H9 (cell line): ENCODE measurements at regions not wholly inside any gene's neighbourhood (a gene's known extent, or its start where the extent isn't known, plus 50 kb on each side); places are given as distances from the start of the nearest gene placed in this dataset.

Experiments used
- DNase-seq: peaks from one replicate; pipeline ENCODE4 v3.0.0-alpha.2; 2017
- H2AFZ ChIP-seq: one replicate; pipeline ENCODE4 v1.6.1; 2013; ENCODE audit warnings: mild to moderate bottlenecking, low read length, control low read depth, moderate library complexity
- H2AK5ac ChIP-seq: 2 replicates; pipeline ENCODE4 v1.6.1; 2013; ENCODE audit warnings: low read length, control low read depth, mixed read lengths; ENCODE audit not compliant: insufficient read length
- H2BK120ac ChIP-seq: one replicate; pipeline ENCODE4 v1.6.1; 2013; ENCODE audit warnings: low read depth, mild to moderate bottlenecking, low read length, control low read depth, inconsistent platforms; ENCODE audit not compliant: poor library complexity, severe bottlenecking
- H2BK12ac ChIP-seq: 2 replicates; pipeline ENCODE4 v1.6.1; 2013; ENCODE audit warnings: low read length, control low read depth, mixed read lengths, low read depth; ENCODE audit not compliant: insufficient read length
- H2BK15ac ChIP-seq: 2 replicates; pipeline ENCODE4 v1.6.1; 2013; ENCODE audit warnings: low read depth, low read length, control low read depth
- H2BK20ac ChIP-seq: one replicate; pipeline ENCODE4 v1.6.1; 2013; ENCODE audit warnings: low read depth, mild to moderate bottlenecking, low read length, control low read depth, inconsistent platforms; ENCODE audit not compliant: poor library complexity, severe bottlenecking
- H2BK5ac ChIP-seq: 2 replicates; pipeline ENCODE4 v1.6.1; 2013; ENCODE audit warnings: low read length, control low read depth, mixed read lengths; ENCODE audit not compliant: insufficient read length
- H3K14ac ChIP-seq: 2 replicates; pipeline ENCODE4 v1.6.1; 2013; ENCODE audit warnings: low read length, control low read depth; ENCODE audit not compliant: insufficient read depth
- H3K18ac ChIP-seq: 2 replicates; pipeline ENCODE4 v1.6.1; 2013; ENCODE audit warnings: low read depth, mild to moderate bottlenecking, mixed read lengths, low read length, control low read depth; ENCODE audit not compliant: insufficient read length
- H3K23ac ChIP-seq: 2 replicates; pipeline ENCODE4 v1.6.1; 2013; ENCODE audit warnings: low read length, control low read depth, mixed read lengths, low read depth; ENCODE audit not compliant: insufficient read length
- H3K23me2 ChIP-seq: 2 replicates; pipeline ENCODE4 v1.6.1; 2013; ENCODE audit warnings: low read depth, mild to moderate bottlenecking, mixed read lengths, low read length, control low read depth; ENCODE audit not compliant: insufficient read length, poor library complexity, severe bottlenecking
- H3K27ac ChIP-seq: 2 replicates; pipeline ENCODE4 v1.5.1; 2013; ENCODE audit warnings: low read length, control low read depth, mixed read lengths, low read depth; ENCODE audit not compliant: insufficient read length
- H3K27me3 ChIP-seq: 2 replicates; pipeline ENCODE4 v1.6.1; 2013; ENCODE audit warnings: low read length, control low read depth, inconsistent platforms; ENCODE audit not compliant: insufficient read depth
- H3K4ac ChIP-seq: 2 replicates; pipeline ENCODE4 v1.6.1; 2013; ENCODE audit warnings: low read depth, mild to moderate bottlenecking, control low read depth, inconsistent platforms, low read length, moderate library complexity
- H3K4me1 ChIP-seq: 2 replicates; pipeline ENCODE4 v1.6.1; 2013; ENCODE audit warnings: low read length, control low read depth, inconsistent platforms; ENCODE audit not compliant: insufficient read depth
- H3K4me2 ChIP-seq: 2 replicates; pipeline ENCODE4 v1.6.1; 2013; ENCODE audit warnings: low read length, control low read depth, mixed read lengths; ENCODE audit not compliant: insufficient read length, insufficient read depth
- H3K56ac ChIP-seq: 2 replicates; pipeline ENCODE4 v1.6.1; 2013; ENCODE audit warnings: low read depth, mild to moderate bottlenecking, mixed read lengths, low read length, control low read depth; ENCODE audit not compliant: insufficient read length
- H3K79me1 ChIP-seq: 2 replicates; pipeline ENCODE4 v1.6.1; 2013; ENCODE audit warnings: low read depth, mild to moderate bottlenecking, moderate library complexity, low read length, control low read depth, inconsistent platforms; ENCODE audit not compliant: insufficient read depth, poor library complexity, severe bottlenecking
- H3K79me2 ChIP-seq: 2 replicates; pipeline ENCODE4 v1.6.1; 2013; ENCODE audit warnings: low read length, control low read depth, inconsistent platforms; ENCODE audit not compliant: insufficient read depth
- H3K9ac ChIP-seq: 2 replicates; pipeline ENCODE4 v1.6.1; 2013; ENCODE audit warnings: low read length, control low read depth, mixed read lengths; ENCODE audit not compliant: insufficient read length; ENCODE audit errors: extremely low read depth
- H3K9me3 ChIP-seq: one replicate; pipeline ENCODE4 v1.6.1; 2013; ENCODE audit warnings: low read depth, low read length, inconsistent platforms; ENCODE audit not compliant: control insufficient read depth
- H3T11ph ChIP-seq: one replicate; pipeline ENCODE4 v1.6.1; 2013; ENCODE audit warnings: mild to moderate bottlenecking, low read length, control low read depth, inconsistent platforms
- H4K20me1 ChIP-seq: one replicate; pipeline ENCODE4 v1.6.1; 2013; ENCODE audit not compliant: control insufficient read depth, insufficient read length, insufficient read depth
- H4K5ac ChIP-seq: 2 replicates; pipeline ENCODE4 v1.6.1; 2013; ENCODE audit warnings: low read depth, mild to moderate bottlenecking, mixed read lengths, low read length, control low read depth; ENCODE audit not compliant: insufficient read length
- H4K8ac ChIP-seq: replicated peaks from 2 replicates; pipeline ENCODE4 v1.6.1; 2013; ENCODE audit warnings: low read length, control low read depth, mixed read lengths, low read depth; ENCODE audit not compliant: insufficient read length
- H4K91ac ChIP-seq: 2 replicates; pipeline ENCODE4 v1.6.1; 2013; ENCODE audit warnings: low read depth, mild to moderate bottlenecking, moderate library complexity, mixed read lengths, low read length, control low read depth; ENCODE audit not compliant: insufficient read length
- H3K27ac Mint-ChIP-seq, 3 experiments: 2 replicates in 2 of 3; 3 replicates in 1 of 3; pipeline ENCODE4 v1.8.0; 2020 to 2021; ENCODE audit warnings: mixed read lengths in 3 of 3, mild to moderate bottlenecking in 1 of 3, moderate library complexity in 1 of 3
- H3K27me3 Mint-ChIP-seq: 2 replicates; pipeline ENCODE4 v1.8.0; 2021; ENCODE audit warnings: low read depth, mild to moderate bottlenecking, moderate library complexity, mixed read lengths
- H3K36me3 Mint-ChIP-seq, 3 experiments: 2 replicates in 2 of 3; 3 replicates in 1 of 3; pipeline ENCODE4 v1.8.0; 2020 to 2021; ENCODE audit warnings: low read depth in 3 of 3, mixed read lengths in 3 of 3; ENCODE audit not compliant: insufficient read depth in 1 of 3
- H3K4me1 Mint-ChIP-seq, 2 experiments: 2 replicates each; pipeline ENCODE4 v1.8.0; 2020; ENCODE audit warnings: mixed read lengths in 2 of 2
- H3K4me3 Mint-ChIP-seq, 2 experiments: 2 replicates in 1 of 2; 3 replicates in 1 of 2; pipeline ENCODE4 v1.8.0; 2020 to 2021; ENCODE audit warnings: mild to moderate bottlenecking in 2 of 2, mixed read lengths in 2 of 2, moderate library complexity in 1 of 2
- H3K9me3 Mint-ChIP-seq, 2 experiments: 2 replicates in 1 of 2; 3 replicates in 1 of 2; pipeline ENCODE4 v1.8.0; 2020; ENCODE audit warnings: mild to moderate bottlenecking in 2 of 2, mixed read lengths in 2 of 2, moderate library complexity in 1 of 2
- WGBS: extraction: QIAGEN DNeasy Blood & Tissue Kit; methylation state at CpG from one replicate; pipeline ENCODE4 v1.1.7; 2013; ENCODE audit warnings: missing lambda C conversion rate, low lambda C conversion rate, mixed read lengths; ENCODE audit not compliant: insufficient read length; ENCODE audit errors: extremely low coverage; 5-methylcytosine and 5-hydroxymethylcytosine counted together
- TF ChIP-seq, protein P1 (sequence below): fragments of 200-600 bp; sonication (generic); conservative IDR thresholded peaks from 3 replicates; pipeline ENCODE4 v1.8.0; 2021; ENCODE audit warnings: antibody characterized with exemption, mild to moderate bottlenecking

DNA sequence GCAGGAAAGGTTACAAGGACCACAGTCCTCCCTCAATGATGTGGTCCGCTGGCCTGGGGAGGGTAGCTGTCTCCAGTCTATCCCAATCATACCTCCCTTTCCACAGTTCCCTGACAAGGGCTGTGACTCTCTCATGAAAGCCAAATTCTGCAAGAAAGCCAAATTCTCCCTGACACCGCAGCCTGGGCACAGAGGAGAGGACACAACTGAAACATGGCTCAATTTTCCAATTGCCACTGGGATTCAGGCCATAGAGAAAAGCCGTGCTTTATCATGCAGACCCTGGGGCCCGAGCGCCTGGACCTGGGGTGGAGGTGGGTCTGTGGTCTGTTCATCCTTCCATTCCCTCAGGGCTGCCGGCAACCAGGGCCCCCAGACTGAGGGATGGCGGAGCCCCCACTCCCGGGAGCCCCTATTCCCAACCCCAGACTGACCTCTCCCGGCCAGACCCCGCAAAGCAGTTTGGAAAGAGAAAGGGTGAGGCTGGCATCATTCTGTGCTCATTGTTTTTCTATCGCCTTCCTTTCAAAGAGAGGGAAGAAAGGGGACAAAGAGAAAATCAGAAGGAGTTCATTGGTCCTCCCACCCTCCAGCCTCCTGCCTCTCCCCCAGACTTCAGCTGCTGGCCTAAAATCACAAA lies 239.5 kb downstream of the BUD13 start:
- Histone ChIP-seq H3K4me2 (no peak overlapping the region), H3K27me3 (no peaks in the 10 kb centered on the region; the same call in 1 of the 2 replicates), H3K79me2 (no peaks in the 10 kb centered on the region), H3K56ac (no peak overlapping the region), H3K18ac (no peak overlapping the region), H3K9ac (no peak overlapping the region), H2BK12ac (no peak overlapping the region), H3T11ph (no peak overlapping the region), H2AK5ac (no peak overlapping the region), H2BK15ac (no peak overlapping the region), H2BK120ac (no peak overlapping the region), H2BK20ac (no peak overlapping the region), H4K5ac (no peak overlapping the region), H4K20me1 (no peaks in the 10 kb centered on the region), H2AFZ (no peak overlapping the region), H3K4ac (no peak overlapping the region), H3K23ac (no peak overlapping the region), H3K79me1 (no peaks in the 10 kb centered on the region), H3K27ac (no peak overlapping the region), H3K14ac (no peak overlapping the region), H3K23me2 (no peaks in the 10 kb centered on the region), H4K91ac (no peak overlapping the region), H2BK5ac (no peak overlapping the region), H3K4me1 (0 out of 2 replicates have a peak, but pooled peaks cover 3% of the 10 kb centered on the region), H3K9me3 (no peaks in the 10 kb centered on the region), H4K8ac (no peak overlapping the region)
- Mint-ChIP-seq H3K4me1 (peaks cover 22 to 25% of the 10 kb centered on the region in 2 experiments), H3K27ac (peak overlapping the region in 2 of 3 experiments; percentile 25 to 48; a peak in 1 of 7 replicates), H3K9me3 (peaks cover 3 to 7% of the 10 kb centered on the region in 2 experiments; a peak in 2 of 5 replicates), H3K27me3 (peaks cover 66% of the 10 kb centered on the region), H3K36me3 (peaks cover 0 to 6% (median 4%) of the 10 kb centered on the region in 3 experiments; a peak in 4 of 7 replicates), H3K4me3 (no peak overlapping the region)
- no peak for DNase-seq
- TF ChIP-seq, protein P1, sequence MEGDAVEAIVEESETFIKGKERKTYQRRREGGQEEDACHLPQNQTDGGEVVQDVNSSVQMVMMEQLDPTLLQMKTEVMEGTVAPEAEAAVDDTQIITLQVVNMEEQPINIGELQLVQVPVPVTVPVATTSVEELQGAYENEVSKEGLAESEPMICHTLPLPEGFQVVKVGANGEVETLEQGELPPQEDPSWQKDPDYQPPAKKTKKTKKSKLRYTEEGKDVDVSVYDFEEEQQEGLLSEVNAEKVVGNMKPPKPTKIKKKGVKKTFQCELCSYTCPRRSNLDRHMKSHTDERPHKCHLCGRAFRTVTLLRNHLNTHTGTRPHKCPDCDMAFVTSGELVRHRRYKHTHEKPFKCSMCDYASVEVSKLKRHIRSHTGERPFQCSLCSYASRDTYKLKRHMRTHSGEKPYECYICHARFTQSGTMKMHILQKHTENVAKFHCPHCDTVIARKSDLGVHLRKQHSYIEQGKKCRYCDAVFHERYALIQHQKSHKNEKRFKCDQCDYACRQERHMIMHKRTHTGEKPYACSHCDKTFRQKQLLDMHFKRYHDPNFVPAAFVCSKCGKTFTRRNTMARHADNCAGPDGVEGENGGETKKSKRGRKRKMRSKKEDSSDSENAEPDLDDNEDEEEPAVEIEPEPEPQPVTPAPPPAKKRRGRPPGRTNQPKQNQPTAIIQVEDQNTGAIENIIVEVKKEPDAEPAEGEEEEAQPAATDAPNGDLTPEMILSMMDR = peak; percentile 65
- WGBS = no CpG with 5 or more reads among the region's 11 CpGs
